ENCODE measurements at regions not wholly inside any gene's neighbourhood (a gene's known extent, or its start where the extent isn't known, plus 50 kb on each side); places are given as distances from the start of the nearest gene placed in this dataset.

GRCh38 chr1:219276049-219276738, 102.5 kb downstream of the LYPLAL1 start:
- TF ChIP-seq CTCF (IDR thresholded peaks at IDR 0.05) (no peak), POLR2A (IDR thresholded peaks at IDR 0.05) (no peak)

Measured in adrenal gland (tissue), 5 donors.